ENCODE measurements at regions not wholly inside any gene's neighbourhood (a gene's known extent, or its start where the extent isn't known, plus 50 kb on each side); places are given as distances from the start of the nearest gene placed in this dataset.

DNA sequence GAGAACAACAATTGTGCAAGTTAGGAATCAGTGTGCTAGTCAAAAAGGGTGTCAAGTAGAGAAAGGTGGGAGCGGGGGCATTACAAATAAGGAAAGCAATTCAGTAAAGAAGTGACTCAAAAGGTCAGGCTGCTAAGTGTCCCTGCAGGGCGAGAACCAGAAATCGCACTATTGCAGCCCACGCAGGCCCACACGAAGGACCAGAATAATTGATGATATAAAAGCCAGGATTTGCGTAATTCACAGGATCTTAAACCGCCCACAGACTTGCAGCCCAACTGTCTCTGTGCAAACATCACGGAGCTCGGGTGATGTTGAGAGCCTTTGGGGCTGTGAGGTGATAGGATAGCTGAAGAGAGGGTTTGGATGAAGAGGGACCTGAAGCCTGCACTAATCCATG lies 349.0 kb downstream of the BRINP1 start:
- TF ChIP-seq EP300 (IDR thresholded peaks at IDR 0.05): no peak
- no peak for TF ChIP-seq POLR2AphosphoS5 (IDR thresholded peaks at IDR 0.05)
- TF ChIP-seq, protein P1, sequence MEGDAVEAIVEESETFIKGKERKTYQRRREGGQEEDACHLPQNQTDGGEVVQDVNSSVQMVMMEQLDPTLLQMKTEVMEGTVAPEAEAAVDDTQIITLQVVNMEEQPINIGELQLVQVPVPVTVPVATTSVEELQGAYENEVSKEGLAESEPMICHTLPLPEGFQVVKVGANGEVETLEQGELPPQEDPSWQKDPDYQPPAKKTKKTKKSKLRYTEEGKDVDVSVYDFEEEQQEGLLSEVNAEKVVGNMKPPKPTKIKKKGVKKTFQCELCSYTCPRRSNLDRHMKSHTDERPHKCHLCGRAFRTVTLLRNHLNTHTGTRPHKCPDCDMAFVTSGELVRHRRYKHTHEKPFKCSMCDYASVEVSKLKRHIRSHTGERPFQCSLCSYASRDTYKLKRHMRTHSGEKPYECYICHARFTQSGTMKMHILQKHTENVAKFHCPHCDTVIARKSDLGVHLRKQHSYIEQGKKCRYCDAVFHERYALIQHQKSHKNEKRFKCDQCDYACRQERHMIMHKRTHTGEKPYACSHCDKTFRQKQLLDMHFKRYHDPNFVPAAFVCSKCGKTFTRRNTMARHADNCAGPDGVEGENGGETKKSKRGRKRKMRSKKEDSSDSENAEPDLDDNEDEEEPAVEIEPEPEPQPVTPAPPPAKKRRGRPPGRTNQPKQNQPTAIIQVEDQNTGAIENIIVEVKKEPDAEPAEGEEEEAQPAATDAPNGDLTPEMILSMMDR (IDR thresholded peaks at IDR 0.05): no peak
- TF ChIP-seq POLR2A (IDR thresholded peaks at IDR 0.05): no peak
- ATAC-seq (ENCODE audit: low FRiP score in 2 of 2): peak in 1 of 2 donors; percentile 71

DNA sequence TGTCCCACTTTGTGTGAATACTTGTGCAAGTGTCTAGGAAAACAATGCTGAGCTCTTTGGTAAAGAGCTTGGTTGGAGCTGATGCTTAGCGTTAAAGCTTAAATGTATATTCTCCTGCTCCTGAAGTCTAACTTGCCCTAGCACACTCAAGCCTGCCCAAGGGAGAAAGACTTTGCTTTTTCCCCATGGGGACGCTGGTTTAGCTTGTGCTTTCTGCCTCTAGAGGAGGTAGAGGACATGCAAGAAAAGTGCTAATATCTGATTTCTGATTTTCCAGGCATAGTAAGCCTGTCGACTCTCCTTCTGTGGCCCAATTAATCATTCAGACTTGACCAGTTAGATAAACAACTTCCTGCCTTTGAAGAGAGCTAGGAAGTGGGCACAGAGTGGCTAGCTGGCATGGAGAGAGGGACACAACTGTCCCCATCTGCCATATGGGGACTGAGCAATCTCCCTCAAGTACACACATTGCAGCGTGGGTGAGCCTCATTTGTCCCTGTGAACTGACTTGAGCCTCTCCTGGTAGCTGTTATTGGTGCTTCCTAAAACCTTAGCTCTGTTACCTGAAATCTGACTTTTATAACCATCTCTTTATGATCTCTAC lies 348.4 kb downstream of the BRINP1 start:
- DNase-seq (no peak), ATAC-seq (ENCODE audit: low FRiP score in 2 of 2) (no peak)
- no peaks in the 10 kb centered on the region for H3K9me3 ChIP-seq
- no peaks in the 10 kb centered on the region for H3K36me3 ChIP-seq
- no peak for TF ChIP-seq POLR2A (IDR thresholded peaks at IDR 0.05)
- TF ChIP-seq POLR2AphosphoS5 (IDR thresholded peaks at IDR 0.05): no peak
- TF ChIP-seq, protein P1 (IDR thresholded peaks at IDR 0.05): no peak
- no peak for TF ChIP-seq EP300 (IDR thresholded peaks at IDR 0.05)
- H3K27ac ChIP-seq: no peak overlapping the region
- no peak overlapping the region for H3K4me3 ChIP-seq
- H3K4me1 ChIP-seq: no peaks in the 10 kb centered on the region
- H3K27me3 ChIP-seq: no peaks in the 10 kb centered on the region
- WGBS, 2 donors: 29 to 58% methylated on average over 3 to 4 of the region's 4 CpGs

More for the DNA sequence above, 349.0 kb downstream of the BRINP1 start:
- DNase-seq: no peak
- Histone ChIP-seq H3K27ac (no peak overlapping the region), H3K4me1 (no peaks in the 10 kb centered on the region), H3K4me3 (no peak overlapping the region), H3K27me3 (no peaks in the 10 kb centered on the region), H3K36me3 (no peaks in the 10 kb centered on the region), H3K9me3 (no peaks in the 10 kb centered on the region)
- WGBS, 2 donors: 73% methylated on average over 9 of the region's 9 CpGs

DNA sequence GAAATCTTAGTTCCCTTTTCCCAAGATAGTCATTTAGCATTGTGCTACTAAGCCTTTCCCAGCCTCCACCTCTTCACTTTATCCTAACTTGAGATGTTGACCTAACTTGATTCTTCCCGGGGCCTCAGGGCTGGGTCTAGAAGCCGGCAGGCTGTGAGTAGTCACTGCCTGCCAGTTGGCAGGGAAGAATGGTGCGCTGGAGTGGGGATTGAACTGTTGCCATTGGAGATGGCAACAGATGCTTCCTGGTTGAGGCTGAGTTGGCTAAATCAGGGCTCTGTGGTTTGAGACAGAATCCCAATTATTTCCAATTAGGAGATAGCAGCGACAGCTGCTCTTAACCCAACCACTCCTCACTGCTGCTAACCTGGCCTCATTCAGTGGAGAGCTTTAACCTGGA lies 343.1 kb downstream of the BRINP1 start:
- H3K4me1 ChIP-seq: peaks cover 0 to 3% (median 0%) of the 10 kb centered on the region in 4 donors
- peak; percentile 54 to 68 for ATAC-seq (ENCODE audit: low FRiP score in 2 of 2)
- H3K9me3 ChIP-seq: no peaks in the 10 kb centered on the region
- no peaks in the 10 kb centered on the region for H3K27me3 ChIP-seq
- 48 to 49% methylated on average over 4 of the region's 4 CpGs for WGBS, 2 donors
- no peaks in the 10 kb centered on the region for H3K36me3 ChIP-seq
- peak in 1 of 2 donors; percentile 24 for DNase-seq
- TF ChIP-seq, protein P1 (IDR thresholded peaks at IDR 0.05): no peak
- TF ChIP-seq POLR2AphosphoS5 (IDR thresholded peaks at IDR 0.05) (no peak), POLR2A (IDR thresholded peaks at IDR 0.05) (no peak), EP300 (IDR thresholded peaks at IDR 0.05) (no peak)
- H3K27ac ChIP-seq: peak overlapping the region; percentile 23 to 48 (median 32)
- H3K4me3 ChIP-seq: no peak overlapping the region

DNA sequence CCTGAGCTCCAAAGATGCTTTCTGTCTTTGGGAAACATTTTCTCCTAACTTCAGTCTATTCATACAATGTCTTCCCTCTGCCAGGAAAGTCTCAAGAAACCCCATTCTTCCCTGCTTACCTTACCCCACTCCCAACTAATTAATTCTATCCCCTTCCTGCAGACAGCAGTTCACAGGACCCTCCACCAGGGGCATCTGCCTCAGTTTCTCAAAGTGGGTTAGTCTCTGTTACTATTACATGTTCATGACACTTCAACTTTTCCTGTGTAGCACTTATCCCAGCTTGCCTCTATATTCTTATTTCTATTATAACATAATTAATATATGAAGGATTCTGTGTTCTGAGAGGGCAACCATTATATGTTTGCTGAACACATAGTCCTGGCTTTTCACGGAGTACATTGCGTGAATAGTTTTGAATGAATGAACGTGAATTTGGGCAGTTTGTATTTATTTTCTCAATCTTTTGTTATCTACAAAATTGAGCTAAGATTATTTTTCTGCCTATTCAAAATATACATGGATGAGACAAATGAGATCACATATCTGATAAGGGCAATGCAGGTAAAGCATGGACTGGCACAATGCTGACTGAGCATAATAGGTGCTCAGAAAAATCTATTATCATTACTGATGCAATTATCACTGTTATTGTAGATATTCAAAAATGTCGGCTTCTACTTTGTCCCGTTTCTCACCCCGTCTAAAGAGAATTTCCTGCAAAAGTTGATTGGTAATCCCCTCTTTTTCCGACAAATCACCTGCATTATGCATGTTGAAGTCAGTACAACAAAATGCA lies 341.1 kb downstream of the BRINP1 start:
- Histone ChIP-seq H3K27ac (peak overlapping the region in 3 of 4 donors; percentile 3 to 48 (median 33)), H3K9me3 (no peaks in the 10 kb centered on the region), H3K4me3 (no peak overlapping the region), H3K36me3 (no peaks in the 10 kb centered on the region), H3K27me3 (no peaks in the 10 kb centered on the region), H3K4me1 (peaks cover 0 to 3% (median 0%) of the 10 kb centered on the region in 4 donors)
- DNase-seq: no peak
- ATAC-seq (ENCODE audit: low FRiP score in 2 of 2): no peak
- TF ChIP-seq POLR2A (IDR thresholded peaks at IDR 0.05): no peak
- no peak for TF ChIP-seq EP300 (IDR thresholded peaks at IDR 0.05)
- 66 to 74% methylated on average over 7 of the region's 7 CpGs for WGBS, 2 donors

GRCh38 chr9:119029886-119030285 lies 339.3 kb downstream of the BRINP1 start:
- H3K27ac ChIP-seq: no peak overlapping the region
- WGBS, 2 donors: 86 to 91% methylated on average over 5 of the region's 5 CpGs
- no peak for DNase-seq
- ATAC-seq (ENCODE audit: low FRiP score in 2 of 2): no peak
- no peaks in the 10 kb centered on the region for H3K9me3 ChIP-seq
- H3K4me1 ChIP-seq: peaks cover 0 to 3% (median 0%) of the 10 kb centered on the region in 4 donors
- no peaks in the 10 kb centered on the region for H3K27me3 ChIP-seq
- no peaks in the 10 kb centered on the region for H3K36me3 ChIP-seq
- TF ChIP-seq POLR2AphosphoS5 (IDR thresholded peaks at IDR 0.05) (no peak), EP300 (IDR thresholded peaks at IDR 0.05) (no peak), POLR2A (IDR thresholded peaks at IDR 0.05) (no peak)
- TF ChIP-seq, protein P1 (IDR thresholded peaks at IDR 0.05): no peak
- H3K4me3 ChIP-seq: no peak overlapping the region

Data from upper lobe of left lung (tissue), 6 donors.